Left ventricle myocardium inferior (tissue), 1 donor: ENCODE measurements at regions not wholly inside any gene's neighbourhood (a gene's known extent, or its start where the extent isn't known, plus 50 kb on each side); places are given as distances from the start of the nearest gene placed in this dataset.
A peak's percentile ranks its signal among the peaks of the same experiment; 100 is the strongest.

Experiments
- DNase-seq: peaks from one replicate; pipeline ENCODE4 v3.0.0-alpha.2; 2020
- H3K27ac ChIP-seq: fragments of 200-600 bp; replicated peaks from 2 replicates; pipeline ENCODE4 v1.8.0; 2021
- H3K27me3 ChIP-seq: fragments of 200-600 bp; 2 replicates; pipeline ENCODE4 v1.8.0; 2021; ENCODE audit warnings: low read depth
- H3K36me3 ChIP-seq: fragments of 200-600 bp; 2 replicates; pipeline ENCODE4 v1.8.0; 2021
- H3K4me1 ChIP-seq: fragments of 200-600 bp; 2 replicates; pipeline ENCODE4 v1.8.0; 2021
- H3K4me3 ChIP-seq: fragments of 200-600 bp; 2 replicates; pipeline ENCODE4 v1.8.0; 2021; ENCODE audit warnings: mild to moderate bottlenecking, moderate library complexity
- H3K9me3 ChIP-seq: fragments of 200-600 bp; replicated peaks from 2 replicates; pipeline ENCODE4 v1.8.0; 2021
- CTCF ChIP-seq: fragments of 200-600 bp; IDR thresholded peaks from 2 replicates; pipeline ENCODE4 v1.8.0; 2021; ENCODE audit warnings: antibody characterized with exemption, mild to moderate bottlenecking, borderline replicate concordance
- intact Hi-C: fragments of 100-400 bp; cut with micrococcal nuclease; formaldehyde crosslinking; loops from one replicate; pipeline ENCODE4 v1.11.0; 2022
- donor health status: DM: no; HTN: yes; CAD: no; lungs with severe emphysema.

- peak; percentile 79 for TF ChIP-seq CTCF
- DNase-seq, result peak; percentile 38
- no peaks in the 10 kb centered on the region for H3K4me1 ChIP-seq
- H3K36me3 ChIP-seq, result no peaks in the 10 kb centered on the region
- H3K27ac ChIP-seq, result no peak overlapping the region
- peak overlapping the region; percentile 15 for H3K4me3 ChIP-seq
- H3K27me3 ChIP-seq, result peaks cover 93% of the 10 kb centered on the region
- no peaks in the 10 kb centered on the region for H3K9me3 ChIP-seq
- intact Hi-C loops, result no loop called here
These were observed 204.5 kb upstream of the RPL38 start for GRCh38 chr17:73998653-73999645.

GRCh38 chr17:74001145-74001544 is 202.3 kb upstream of the RPL38 start:
- no peak for DNase-seq
- no peak for TF ChIP-seq CTCF
- intact Hi-C loops, result no loop called here

GRCh38 chr17:74002241-74002640 is 201.2 kb upstream of the RPL38 start:
- Histone ChIP-seq H3K9me3 (no peaks in the 10 kb centered on the region), H3K27me3 (peaks cover 97% of the 10 kb centered on the region), H3K36me3 (no peaks in the 10 kb centered on the region), H3K27ac (no peak overlapping the region), H3K4me1 (no peaks in the 10 kb centered on the region), H3K4me3 (no peak overlapping the region)
- no peak for DNase-seq
- TF ChIP-seq CTCF, result no peak
- intact Hi-C loops, result no loop called here

More at GRCh38 chr17:74001145-74001544, 202.3 kb upstream of the RPL38 start:
- Histone ChIP-seq H3K27ac (no peak overlapping the region), H3K4me3 (no peak overlapping the region), H3K9me3 (no peaks in the 10 kb centered on the region), H3K36me3 (no peaks in the 10 kb centered on the region), H3K4me1 (no peaks in the 10 kb centered on the region), H3K27me3 (peaks cover 97% of the 10 kb centered on the region)

- no peak for DNase-seq
- Histone ChIP-seq H3K9me3 (no peaks in the 10 kb centered on the region), H3K4me1 (no peaks in the 10 kb centered on the region), H3K36me3 (no peaks in the 10 kb centered on the region), H3K27ac (no peak overlapping the region), H3K4me3 (no peak overlapping the region), H3K27me3 (peaks cover 97% of the 10 kb centered on the region)
- intact Hi-C loops, result no loop called here
- TF ChIP-seq CTCF, result no peak
These were observed 199.4 kb upstream of the RPL38 start for GRCh38 chr17:74004056-74004455.

GRCh38 chr17:74005790-74006189 is 197.7 kb upstream of the RPL38 start:
- no peaks in the 10 kb centered on the region for H3K4me1 ChIP-seq
- peaks cover 95% of the 10 kb centered on the region for H3K27me3 ChIP-seq
- intact Hi-C loops, result no loop called here
- no peak overlapping the region for H3K27ac ChIP-seq
- no peaks in the 10 kb centered on the region for H3K9me3 ChIP-seq
- H3K36me3 ChIP-seq, result no peaks in the 10 kb centered on the region
- no peak for TF ChIP-seq CTCF
- no peak for DNase-seq
- no peak overlapping the region for H3K4me3 ChIP-seq
